Loucy (cell line): ENCODE measurements at regions not wholly inside any gene's neighbourhood (a gene's known extent, or its start where the extent isn't known, plus 50 kb on each side); places are given as distances from the start of the nearest gene placed in this dataset.

Experiments
- H2AFZ ChIP-seq: fragments of 200-600 bp; sonication (generic); 2 replicates; pipeline ENCODE4 v1.6.0; 2016; ENCODE audit warnings: antibody characterized with exemption, mild to moderate bottlenecking, low read length, moderate library complexity
- H3F3A ChIP-seq: fragments of 200-600 bp; 2 replicates; pipeline ENCODE4 v1.6.0; 2016; ENCODE audit warnings: antibody characterized with exemption, low read depth, mild to moderate bottlenecking
- H3K27me3 ChIP-seq: fragments of 200-600 bp; sonication (generic); 2 replicates; pipeline ENCODE4 v1.6.1; 2014; ENCODE audit warnings: low read length, mild to moderate bottlenecking; ENCODE audit not compliant: insufficient read depth, poor library complexity, severe bottlenecking
- H3K36me3 ChIP-seq: fragments of 200-600 bp; sonication (generic); 2 replicates; pipeline ENCODE4 v1.6.1; 2016; ENCODE audit warnings: low read length; ENCODE audit not compliant: insufficient read depth
- H3K4me1 ChIP-seq: fragments of 200-600 bp; sonication (generic); 2 replicates; pipeline ENCODE4 v1.5.1; 2014; ENCODE audit warnings: low read length, mild to moderate bottlenecking; ENCODE audit not compliant: insufficient read depth, poor library complexity, severe bottlenecking
- H3K4me2 ChIP-seq: fragments of 200-600 bp; sonication (generic); 2 replicates; pipeline ENCODE4 v1.6.0; 2014; ENCODE audit warnings: antibody characterized with exemption, low read length, low read depth, mild to moderate bottlenecking; ENCODE audit not compliant: poor library complexity, severe bottlenecking
- H3K4me3 ChIP-seq: fragments of 200-600 bp; sonication (generic); 2 replicates; pipeline ENCODE4 v1.5.1; 2014; ENCODE audit warnings: low read length, mild to moderate bottlenecking, mixed read lengths; ENCODE audit not compliant: poor library complexity, severe bottlenecking
- H3K79me2 ChIP-seq: fragments of 200-600 bp; sonication (generic); 2 replicates; pipeline ENCODE4 v1.6.1; 2014; ENCODE audit warnings: low read length; ENCODE audit not compliant: insufficient read depth
- H3K9ac ChIP-seq: fragments of 200-600 bp; sonication (generic); 2 replicates; pipeline ENCODE4 v1.6.0; 2014; ENCODE audit warnings: mild to moderate bottlenecking, low read depth, low read length, moderate library complexity; ENCODE audit not compliant: poor library complexity, severe bottlenecking
- H3K9me2 ChIP-seq: fragments of 200-600 bp; sonication (generic); replicated peaks from 2 replicates; pipeline ENCODE4 v1.6.1; 2016; ENCODE audit warnings: low read depth, low read length, mixed read lengths
- H3K9me3 ChIP-seq: fragments of 200-600 bp; sonication (generic); 2 replicates; pipeline ENCODE4 v1.6.1; 2014; ENCODE audit warnings: mild to moderate bottlenecking, antibody characterized with exemption, low read length, low read depth; ENCODE audit not compliant: insufficient read depth
- H4K20me1 ChIP-seq: fragments of 200-600 bp; sonication (generic); 2 replicates; pipeline ENCODE4 v1.6.0; 2014; ENCODE audit warnings: antibody characterized with exemption, low read length, mild to moderate bottlenecking; ENCODE audit not compliant: insufficient read depth, poor library complexity, severe bottlenecking
- EZH2phosphoT487 ChIP-seq: fragments of 200-600 bp; IDR thresholded peaks from 2 replicates; pipeline ENCODE4 v1.6.1; 2018; ENCODE audit warnings: antibody characterized with exemption, mild to moderate bottlenecking, moderate library complexity, borderline replicate concordance
- TF ChIP-seq, protein P1 (sequence below): fragments of 200-600 bp; sonication (generic); conservative IDR thresholded peaks from 2 replicates; pipeline ENCODE4 v1.5.1; 2014; ENCODE audit warnings: mild to moderate bottlenecking, antibody characterized with exemption, low read length

DNA sequence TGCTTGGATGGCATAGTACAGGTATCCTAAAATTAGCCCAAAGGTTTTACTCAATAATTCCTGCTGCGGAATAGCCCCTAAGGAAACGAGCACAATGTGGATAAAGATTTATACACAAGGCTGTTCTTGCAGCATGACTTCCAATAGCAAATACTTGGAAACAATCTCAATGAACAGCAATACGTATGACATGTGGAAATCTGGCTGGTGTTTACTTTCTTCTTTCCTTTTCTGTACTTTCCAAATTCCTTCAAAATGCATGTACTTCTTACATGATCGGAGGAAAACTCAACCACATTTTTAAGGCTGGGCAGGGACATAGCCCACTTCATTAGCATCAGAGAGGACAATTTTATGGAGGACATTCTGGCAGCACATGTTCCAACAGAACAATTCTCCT, 86.6 kb downstream of the C16orf95 start:
- Histone ChIP-seq H3K4me2 (no peak overlapping the region), H2AFZ (no peak overlapping the region), H3K9me2 (no peaks in the 10 kb centered on the region), H3K9me3 (no peaks in the 10 kb centered on the region; the same call in 1 of the 2 replicates), H4K20me1 (no peaks in the 10 kb centered on the region), H3K9ac (no peak overlapping the region), H3K36me3 (no peaks in the 10 kb centered on the region), H3F3A (no peaks in the 10 kb centered on the region), H3K27me3 (no peaks in the 10 kb centered on the region), H3K79me2 (no peaks in the 10 kb centered on the region), H3K4me1 (peaks cover 28% of the 10 kb centered on the region), H3K4me3 (no peak overlapping the region)
- TF ChIP-seq, protein P1, sequence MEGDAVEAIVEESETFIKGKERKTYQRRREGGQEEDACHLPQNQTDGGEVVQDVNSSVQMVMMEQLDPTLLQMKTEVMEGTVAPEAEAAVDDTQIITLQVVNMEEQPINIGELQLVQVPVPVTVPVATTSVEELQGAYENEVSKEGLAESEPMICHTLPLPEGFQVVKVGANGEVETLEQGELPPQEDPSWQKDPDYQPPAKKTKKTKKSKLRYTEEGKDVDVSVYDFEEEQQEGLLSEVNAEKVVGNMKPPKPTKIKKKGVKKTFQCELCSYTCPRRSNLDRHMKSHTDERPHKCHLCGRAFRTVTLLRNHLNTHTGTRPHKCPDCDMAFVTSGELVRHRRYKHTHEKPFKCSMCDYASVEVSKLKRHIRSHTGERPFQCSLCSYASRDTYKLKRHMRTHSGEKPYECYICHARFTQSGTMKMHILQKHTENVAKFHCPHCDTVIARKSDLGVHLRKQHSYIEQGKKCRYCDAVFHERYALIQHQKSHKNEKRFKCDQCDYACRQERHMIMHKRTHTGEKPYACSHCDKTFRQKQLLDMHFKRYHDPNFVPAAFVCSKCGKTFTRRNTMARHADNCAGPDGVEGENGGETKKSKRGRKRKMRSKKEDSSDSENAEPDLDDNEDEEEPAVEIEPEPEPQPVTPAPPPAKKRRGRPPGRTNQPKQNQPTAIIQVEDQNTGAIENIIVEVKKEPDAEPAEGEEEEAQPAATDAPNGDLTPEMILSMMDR = no peak
- no peak for TF ChIP-seq EZH2phosphoT487

DNA sequence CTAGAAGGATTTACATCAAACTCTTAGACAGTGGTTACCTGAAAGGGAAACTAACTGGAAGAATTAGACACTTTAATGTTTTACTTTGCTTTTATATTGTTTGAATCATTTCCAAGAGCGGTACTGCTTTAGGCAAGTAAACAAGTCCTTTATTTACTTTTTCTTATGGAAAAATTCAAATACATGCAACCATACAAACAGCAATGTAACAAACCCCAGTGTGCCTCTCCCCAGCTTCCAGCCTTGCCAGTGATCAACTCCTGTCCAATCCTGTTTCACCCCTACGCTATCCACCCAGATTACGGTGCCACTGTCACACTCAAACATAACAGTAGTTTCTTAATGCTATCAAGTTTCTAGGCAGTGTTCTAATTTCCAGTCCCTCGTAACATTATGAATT, 85.9 kb downstream of the C16orf95 start:
- Histone ChIP-seq H4K20me1 (no peaks in the 10 kb centered on the region), H3K36me3 (no peaks in the 10 kb centered on the region)

DNA sequence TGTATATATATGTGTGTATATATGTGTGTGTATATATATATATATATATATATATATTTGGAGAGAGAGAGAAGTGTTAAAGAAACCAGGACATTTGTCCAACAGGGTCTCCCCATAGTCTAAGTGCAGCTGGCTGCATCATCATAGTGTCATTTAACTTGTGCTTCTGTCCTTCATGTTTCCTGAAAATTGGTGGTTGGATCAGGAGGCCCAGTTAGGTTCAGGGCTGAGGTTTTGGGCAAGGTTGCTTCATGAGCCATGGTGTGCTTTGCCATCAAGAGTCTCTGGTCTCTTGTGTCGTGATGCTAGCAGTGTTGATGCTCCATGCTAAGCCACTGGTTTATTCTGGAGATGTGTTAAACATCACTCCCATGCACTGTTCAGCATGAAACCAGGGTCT, 85.3 kb downstream of the C16orf95 start:
- Histone ChIP-seq H2AFZ (no peak overlapping the region), H3K4me2 (no peak overlapping the region), H3F3A (no peaks in the 10 kb centered on the region), H3K27me3 (no peaks in the 10 kb centered on the region), H3K9me2 (no peaks in the 10 kb centered on the region), H3K4me3 (no peak overlapping the region), H3K79me2 (no peaks in the 10 kb centered on the region), H3K4me1 (peaks cover 40% of the 10 kb centered on the region), H3K9me3 (no peaks in the 10 kb centered on the region; the same call in 1 of the 2 replicates), H3K9ac (no peak overlapping the region), H3K36me3 (no peaks in the 10 kb centered on the region), H4K20me1 (no peaks in the 10 kb centered on the region)
- TF ChIP-seq, protein P1 = no peak
- no peak for TF ChIP-seq EZH2phosphoT487

More for the DNA sequence above, 85.9 kb downstream of the C16orf95 start:
- Histone ChIP-seq H2AFZ (no peak overlapping the region), H3K4me1 (peaks cover 34% of the 10 kb centered on the region), H3K4me2 (no peak overlapping the region), H3K4me3 (no peak overlapping the region), H3K79me2 (no peaks in the 10 kb centered on the region), H3K9me2 (no peaks in the 10 kb centered on the region), H3K9me3 (no peaks in the 10 kb centered on the region; the same call in 1 of the 2 replicates), H3K9ac (no peak overlapping the region), H3F3A (no peaks in the 10 kb centered on the region), H3K27me3 (no peaks in the 10 kb centered on the region)
- no peak for TF ChIP-seq EZH2phosphoT487
- TF ChIP-seq, protein P1 = no peak
